ENCODE measurements at regions not wholly inside any gene's neighbourhood (a gene's known extent, or its start where the extent isn't known, plus 50 kb on each side); places are given as distances from the start of the nearest gene placed in this dataset.

DNA sequence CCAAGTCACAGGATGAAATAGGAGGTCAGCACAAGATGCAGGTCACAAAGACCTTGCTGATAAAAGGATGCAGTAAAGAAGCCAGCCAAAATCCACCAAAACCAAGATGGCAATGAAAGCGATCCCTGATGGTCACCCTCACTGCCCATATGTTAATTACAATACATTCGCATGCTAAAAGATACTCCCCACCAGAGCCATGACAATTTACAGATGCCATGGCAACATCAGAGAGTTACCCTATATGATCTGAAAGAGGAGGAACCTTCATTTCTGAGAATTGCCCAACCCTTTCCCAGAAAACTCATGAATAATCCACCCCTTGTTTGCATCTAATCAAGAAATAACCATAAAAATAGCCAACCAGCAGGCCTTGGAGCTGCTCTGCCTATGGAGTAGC lies 709.8 kb downstream of the METTL4 start:
- no peak overlapping the region for H4K91ac ChIP-seq (ENCODE audit: low read length)
- H3K18ac ChIP-seq (ENCODE audit: low read depth in 1 of 2, low read length in 2 of 2): no peak overlapping the region
- no peak overlapping the region for H2AFZ ChIP-seq (ENCODE audit: low read depth, low read length)
- DNase-seq: no peak
- H4K8ac ChIP-seq (ENCODE audit: low read length): no peak overlapping the region
- H3K9me3 ChIP-seq (ENCODE audit: control insufficient read depth, low read length): peaks cover 12% of the 10 kb centered on the region
- no peak overlapping the region for H3K4me3 ChIP-seq (ENCODE audit: insufficient read depth in 1 of 2, low read depth in 1 of 2, low read length in 2 of 2)
- WGBS: 67% methylated on average over 2 of the region's 2 CpGs
- H3K36me3 ChIP-seq (ENCODE audit: control insufficient read depth in 1 of 2, insufficient read depth in 2 of 2, low read depth in 1 of 2, low read length in 2 of 2): no peaks in the 10 kb centered on the region
- H3K9ac ChIP-seq (ENCODE audit: low read length): no peak overlapping the region
- H3K27me3 ChIP-seq (ENCODE audit: control insufficient read depth in 1 of 2, insufficient read depth in 1 of 2, low read length in 2 of 2): no peaks in the 10 kb centered on the region
- no peak overlapping the region for H2BK5ac ChIP-seq (ENCODE audit: low read depth, low read length, poor library complexity, severe bottlenecking)
- no peak overlapping the region for H2BK120ac ChIP-seq (ENCODE audit: low read depth, low read length)
- no peak overlapping the region for H3K23ac ChIP-seq (ENCODE audit: low read length in 2 of 2)
- no peak overlapping the region for H3K27ac ChIP-seq (ENCODE audit: low read length, poor library complexity, severe bottlenecking)
- no peak overlapping the region for H3K4me2 ChIP-seq (ENCODE audit: low read length, poor library complexity, severe bottlenecking)
- no peak overlapping the region for H3K4ac ChIP-seq (ENCODE audit: low read depth in 1 of 2, low read length in 2 of 2)
- H2AK5ac ChIP-seq (ENCODE audit: low read length, severe bottlenecking): no peak overlapping the region
- H3K79me1 ChIP-seq (replicated peaks; ENCODE audit: low read length, poor library complexity, severe bottlenecking): no peaks in the 10 kb centered on the region
- H3K4me1 ChIP-seq (ENCODE audit: control insufficient read depth, insufficient read depth, low read depth, low read length): no peaks in the 10 kb centered on the region
- H2BK12ac ChIP-seq (ENCODE audit: low read length in 2 of 2): no peak overlapping the region
- no peak overlapping the region for H3K14ac ChIP-seq (ENCODE audit: low read length in 2 of 2)
- H2BK15ac ChIP-seq (ENCODE audit: low read depth, poor library complexity, severe bottlenecking): no peak overlapping the region

DNA sequence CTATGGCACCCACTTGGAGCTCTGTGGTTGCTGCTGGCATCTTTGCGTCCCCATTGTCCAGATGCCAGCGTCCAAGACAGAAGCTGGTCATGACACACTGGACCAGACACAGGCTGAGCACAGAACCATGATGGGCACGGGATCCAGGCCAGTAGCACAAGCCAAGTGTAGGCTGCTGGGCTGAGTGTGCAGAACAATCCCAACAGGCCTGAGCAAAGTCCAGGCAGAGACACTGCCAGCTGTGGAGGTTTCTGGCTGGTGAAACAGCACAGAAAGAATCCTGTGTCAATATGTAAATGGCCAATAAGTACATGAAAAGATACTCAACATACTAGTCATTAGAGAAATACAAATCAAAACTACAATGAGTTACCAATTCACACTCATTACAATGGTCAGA lies 705.4 kb downstream of the METTL4 start:
- Histone ChIP-seq H3K4me3 (ENCODE audit: insufficient read depth in 1 of 2, low read depth in 1 of 2, low read length in 2 of 2) (no peak overlapping the region), H3K79me1 (replicated peaks; ENCODE audit: low read length, poor library complexity, severe bottlenecking) (no peaks in the 10 kb centered on the region), H3K9ac (ENCODE audit: low read length) (no peak overlapping the region), H3K36me3 (ENCODE audit: control insufficient read depth in 1 of 2, insufficient read depth in 2 of 2, low read depth in 1 of 2, low read length in 2 of 2) (no peaks in the 10 kb centered on the region), H3K23ac (ENCODE audit: low read length in 2 of 2) (no peak overlapping the region), H3K4me2 (ENCODE audit: low read length, poor library complexity, severe bottlenecking) (no peak overlapping the region), H2AK5ac (ENCODE audit: low read length, severe bottlenecking) (no peak overlapping the region), H3K4ac (ENCODE audit: low read depth in 1 of 2, low read length in 2 of 2) (no peak overlapping the region), H4K91ac (ENCODE audit: low read length) (no peak overlapping the region), H4K8ac (ENCODE audit: low read length) (no peak overlapping the region), H3K4me1 (ENCODE audit: control insufficient read depth, insufficient read depth, low read depth, low read length) (no peaks in the 10 kb centered on the region), H3K18ac (ENCODE audit: low read depth in 1 of 2, low read length in 2 of 2) (no peak overlapping the region), H3K27ac (ENCODE audit: low read length, poor library complexity, severe bottlenecking) (no peak overlapping the region), H2BK120ac (ENCODE audit: low read depth, low read length) (no peak overlapping the region), H2AFZ (ENCODE audit: low read depth, low read length) (no peak overlapping the region), H2BK5ac (ENCODE audit: low read depth, low read length, poor library complexity, severe bottlenecking) (no peak overlapping the region), H2BK12ac (ENCODE audit: low read length in 2 of 2) (no peak overlapping the region), H3K14ac (ENCODE audit: low read length in 2 of 2) (no peak overlapping the region), H3K27me3 (ENCODE audit: control insufficient read depth in 1 of 2, insufficient read depth in 1 of 2, low read length in 2 of 2) (no peaks in the 10 kb centered on the region), H3K9me3 (ENCODE audit: control insufficient read depth, low read length) (peaks cover 12% of the 10 kb centered on the region), H2BK15ac (ENCODE audit: low read depth, poor library complexity, severe bottlenecking) (no peak overlapping the region)
- DNase-seq: no peak
- 78% methylated on average over 3 of the region's 3 CpGs for WGBS

DNA sequence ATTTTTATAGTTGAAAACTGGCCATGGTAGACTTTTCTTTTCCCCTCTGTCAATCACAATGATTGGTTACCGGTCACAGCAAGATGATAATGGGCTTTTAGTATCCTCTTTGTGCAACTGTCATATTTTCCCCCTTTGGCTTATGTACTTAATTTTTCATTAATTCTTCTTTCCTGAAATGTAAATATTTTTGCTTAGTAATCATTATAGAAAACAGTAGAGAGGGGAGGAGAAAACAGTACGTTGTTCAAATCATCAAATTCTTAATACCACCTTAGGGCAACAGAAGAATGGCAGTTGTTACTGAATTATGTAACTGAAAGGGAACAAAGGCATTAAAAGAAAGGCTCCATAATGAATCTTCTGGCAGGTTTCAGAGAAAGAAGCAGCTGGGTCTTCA lies 699.0 kb downstream of the METTL4 start:
- Histone ChIP-seq H2BK15ac (ENCODE audit: low read depth, poor library complexity, severe bottlenecking) (no peak overlapping the region), H3K4me3 (ENCODE audit: insufficient read depth in 1 of 2, low read depth in 1 of 2, low read length in 2 of 2) (no peak overlapping the region), H2AK5ac (ENCODE audit: low read length, severe bottlenecking) (no peak overlapping the region), H2BK5ac (ENCODE audit: low read depth, low read length, poor library complexity, severe bottlenecking) (no peak overlapping the region), H2BK120ac (ENCODE audit: low read depth, low read length) (no peak overlapping the region), H4K8ac (ENCODE audit: low read length) (no peak overlapping the region), H3K14ac (ENCODE audit: low read length in 2 of 2) (no peak overlapping the region), H3K9me3 (ENCODE audit: control insufficient read depth, low read length) (no peaks in the 10 kb centered on the region), H3K4me1 (ENCODE audit: control insufficient read depth, insufficient read depth, low read depth, low read length) (no peaks in the 10 kb centered on the region), H3K18ac (ENCODE audit: low read depth in 1 of 2, low read length in 2 of 2) (no peak overlapping the region), H3K27me3 (ENCODE audit: control insufficient read depth in 1 of 2, insufficient read depth in 1 of 2, low read length in 2 of 2) (no peaks in the 10 kb centered on the region), H4K91ac (ENCODE audit: low read length) (no peak overlapping the region), H3K79me1 (replicated peaks; ENCODE audit: low read length, poor library complexity, severe bottlenecking) (no peaks in the 10 kb centered on the region), H3K23ac (ENCODE audit: low read length in 2 of 2) (no peak overlapping the region), H3K36me3 (ENCODE audit: control insufficient read depth in 1 of 2, insufficient read depth in 2 of 2, low read depth in 1 of 2, low read length in 2 of 2) (no peaks in the 10 kb centered on the region), H2BK12ac (ENCODE audit: low read length in 2 of 2) (no peak overlapping the region), H2AFZ (ENCODE audit: low read depth, low read length) (no peak overlapping the region), H3K4ac (ENCODE audit: low read depth in 1 of 2, low read length in 2 of 2) (no peak overlapping the region), H3K9ac (ENCODE audit: low read length) (no peak overlapping the region), H3K27ac (ENCODE audit: low read length, poor library complexity, severe bottlenecking) (no peak overlapping the region), H3K4me2 (ENCODE audit: low read length, poor library complexity, severe bottlenecking) (no peak overlapping the region)
- no CpG with 5 or more reads among the region's 2 CpGs for whole genome bisulfite sequencing
- no peak for DNase-seq

DNA sequence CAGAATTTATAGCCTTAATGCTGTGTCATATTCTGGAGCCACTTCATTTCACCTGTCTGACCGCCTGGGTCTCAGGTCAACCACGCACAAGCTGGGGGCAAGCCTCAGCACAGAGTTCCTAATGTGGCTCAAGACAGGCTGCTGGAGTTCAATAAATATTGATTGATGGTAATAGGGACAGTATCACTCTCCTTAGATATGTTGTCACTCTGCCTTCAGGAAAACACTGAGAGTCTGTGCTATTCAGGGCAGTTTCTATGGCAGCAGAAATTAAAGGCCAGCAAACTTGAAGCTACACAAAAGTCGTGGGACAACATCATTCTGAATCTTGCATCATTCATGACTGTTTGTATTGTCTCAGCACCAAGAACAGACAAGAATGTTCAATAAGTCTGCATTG lies 696.1 kb downstream of the METTL4 start:
- Histone ChIP-seq H2BK12ac (ENCODE audit: low read length in 2 of 2) (no peak overlapping the region), H3K27me3 (ENCODE audit: control insufficient read depth in 1 of 2, insufficient read depth in 1 of 2, low read length in 2 of 2) (no peaks in the 10 kb centered on the region), H4K91ac (ENCODE audit: low read length) (no peak overlapping the region), H3K36me3 (ENCODE audit: control insufficient read depth in 1 of 2, insufficient read depth in 2 of 2, low read depth in 1 of 2, low read length in 2 of 2) (no peaks in the 10 kb centered on the region), H2AK5ac (ENCODE audit: low read length, severe bottlenecking) (no peak overlapping the region), H3K79me1 (replicated peaks; ENCODE audit: low read length, poor library complexity, severe bottlenecking) (no peaks in the 10 kb centered on the region), H3K4me1 (ENCODE audit: control insufficient read depth, insufficient read depth, low read depth, low read length) (no peaks in the 10 kb centered on the region), H2AFZ (ENCODE audit: low read depth, low read length) (no peak overlapping the region), H3K9me3 (ENCODE audit: control insufficient read depth, low read length) (no peaks in the 10 kb centered on the region), H2BK120ac (ENCODE audit: low read depth, low read length) (no peak overlapping the region), H3K4ac (ENCODE audit: low read depth in 1 of 2, low read length in 2 of 2) (no peak overlapping the region), H3K23ac (ENCODE audit: low read length in 2 of 2) (no peak overlapping the region), H2BK5ac (ENCODE audit: low read depth, low read length, poor library complexity, severe bottlenecking) (no peak overlapping the region), H4K8ac (ENCODE audit: low read length) (no peak overlapping the region), H3K14ac (ENCODE audit: low read length in 2 of 2) (no peak overlapping the region), H3K4me2 (ENCODE audit: low read length, poor library complexity, severe bottlenecking) (no peak overlapping the region), H2BK15ac (ENCODE audit: low read depth, poor library complexity, severe bottlenecking) (no peak overlapping the region), H3K18ac (ENCODE audit: low read depth in 1 of 2, low read length in 2 of 2) (no peak overlapping the region), H3K27ac (ENCODE audit: low read length, poor library complexity, severe bottlenecking) (no peak overlapping the region), H3K4me3 (ENCODE audit: insufficient read depth in 1 of 2, low read depth in 1 of 2, low read length in 2 of 2) (no peak overlapping the region), H3K9ac (ENCODE audit: low read length) (no peak overlapping the region)
- 68% methylated on average over 3 of the region's 3 CpGs for WGBS
- DNase-seq: no peak
